ENCODE measurements at regions not wholly inside any gene's neighbourhood (a gene's known extent, or its start where the extent isn't known, plus 50 kb on each side); places are given as distances from the start of the nearest gene placed in this dataset.
"Not testable (repeated sequence)": the region's sequence is repeated elsewhere in the genome, so short reads cannot be mapped to it uniquely, and the experiment has no call there.

- no peak for DNase-seq (ENCODE audit: low read depth)
These were observed 189.7 kb upstream of the DPP10 start for GRCh38 chr2:114252713-114253112.

- no peak for DNase-seq (ENCODE audit: low read depth)
These were observed 187.6 kb upstream of the DPP10 start for GRCh38 chr2:114254875-114255274.

- no peak for DNase-seq (ENCODE audit: low read depth)
These were observed 183.1 kb upstream of the DPP10 start for GRCh38 chr2:114259389-114259788.

GRCh38 chr2:114261366-114261765, 181.1 kb upstream of the DPP10 start:
- DNase-seq (ENCODE audit: low read depth), result no peak

GRCh38 chr2:114265261-114265660, 177.2 kb upstream of the DPP10 start:
- DNase-seq (ENCODE audit: low read depth), result no peak

- no peak for DNase-seq (ENCODE audit: low read depth)
These were observed 167.5 kb upstream of the DPP10 start for GRCh38 chr2:114274957-114275356.

GRCh38 chr2:114281188-114281587, 161.3 kb upstream of the DPP10 start:
- DNase-seq (ENCODE audit: low read depth), result no peak

- DNase-seq (ENCODE audit: low read depth), result no peak
These were observed 158.7 kb upstream of the DPP10 start for GRCh38 chr2:114283774-114284173.

- no peak for DNase-seq (ENCODE audit: low read depth)
These were observed 156.0 kb upstream of the DPP10 start for GRCh38 chr2:114286438-114286837.

- DNase-seq (ENCODE audit: low read depth), result no peak
These were observed 149.1 kb upstream of the DPP10 start for GRCh38 chr2:114293355-114293754.

GRCh38 chr2:114294741-114295140, 147.7 kb upstream of the DPP10 start:
- DNase-seq (ENCODE audit: low read depth), result no peak

- DNase-seq (ENCODE audit: low read depth), result not testable (repeated sequence)
These were observed 142.1 kb upstream of the DPP10 start for GRCh38 chr2:114300351-114300750.

- DNase-seq (ENCODE audit: low read depth), result no peak
These were observed 125.7 kb upstream of the DPP10 start for GRCh38 chr2:114316532-114317300.

GRCh38 chr2:114330594-114330993, 111.8 kb upstream of the DPP10 start:
- DNase-seq (ENCODE audit: low read depth), result no peak

GRCh38 chr2:114331934-114332333, 110.5 kb upstream of the DPP10 start:
- DNase-seq (ENCODE audit: low read depth), result no peak

GRCh38 chr2:114345246-114345645, 97.2 kb upstream of the DPP10 start:
- no peak for DNase-seq (ENCODE audit: low read depth)

GRCh38 chr2:114346658-114347057, 95.8 kb upstream of the DPP10 start:
- DNase-seq (ENCODE audit: low read depth), result no peak

GRCh38 chr2:114350186-114350725, 92.2 kb upstream of the DPP10 start:
- DNase-seq (ENCODE audit: low read depth), result no peak

- no peak for DNase-seq (ENCODE audit: low read depth)
These were observed 89.5 kb upstream of the DPP10 start for GRCh38 chr2:114352988-114353387.

- DNase-seq (ENCODE audit: low read depth), result no peak
These were observed 88.2 kb upstream of the DPP10 start for GRCh38 chr2:114354199-114354598.

- no peak for DNase-seq (ENCODE audit: low read depth)
These were observed 73.7 kb upstream of the DPP10 start for GRCh38 chr2:114368705-114369104.

- peak; percentile 8 for DNase-seq (ENCODE audit: low read depth)
These were observed 70.7 kb upstream of the DPP10 start for GRCh38 chr2:114371721-114372120.

GRCh38 chr2:114373591-114373990, 68.8 kb upstream of the DPP10 start:
- no peak for DNase-seq (ENCODE audit: low read depth)
